ENCODE measurements at regions not wholly inside any gene's neighbourhood (a gene's known extent, or its start where the extent isn't known, plus 50 kb on each side); places are given as distances from the start of the nearest gene placed in this dataset.

DNA sequence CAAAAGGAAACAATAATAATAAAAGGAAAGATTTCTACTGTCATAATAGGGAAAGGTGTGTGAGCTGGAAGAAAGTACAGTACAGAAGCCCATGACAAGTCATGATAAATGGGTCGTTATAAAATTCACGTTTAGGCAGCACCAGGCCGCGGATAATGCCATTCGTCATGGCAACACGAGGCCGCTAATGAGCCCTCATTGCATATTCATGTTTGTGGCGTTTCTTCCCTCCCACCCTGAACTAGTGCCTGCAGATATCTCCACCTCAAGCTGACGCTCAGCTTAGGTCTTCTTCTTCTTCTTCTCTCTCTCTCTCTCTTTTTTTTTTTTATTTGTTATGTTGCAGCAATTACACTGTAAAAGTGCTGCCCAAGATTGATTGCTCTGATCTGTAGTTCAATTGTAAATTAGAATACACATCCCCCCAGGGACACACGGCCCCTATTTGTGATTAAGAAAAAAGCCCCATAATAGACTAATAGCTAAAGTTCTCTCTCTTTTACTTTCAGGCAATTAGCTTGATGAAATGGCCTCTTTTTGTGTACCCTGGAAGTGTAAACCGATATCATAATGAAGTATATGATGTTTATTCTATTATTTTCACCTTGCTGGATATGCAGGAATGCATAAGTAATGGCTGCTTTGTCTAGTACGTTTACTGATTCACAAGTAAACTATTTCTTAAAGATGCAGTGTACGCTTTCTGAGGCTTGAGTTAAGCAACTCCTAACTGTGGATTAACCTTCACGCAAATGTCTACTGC, 61.9 kb upstream of the NR2F2 start:
- ATAC-seq, result no peak
- intact Hi-C loops (cut with DNase I), result no loop called here
- DNase-seq (ENCODE audit: missing footprints), result no peak

DNA sequence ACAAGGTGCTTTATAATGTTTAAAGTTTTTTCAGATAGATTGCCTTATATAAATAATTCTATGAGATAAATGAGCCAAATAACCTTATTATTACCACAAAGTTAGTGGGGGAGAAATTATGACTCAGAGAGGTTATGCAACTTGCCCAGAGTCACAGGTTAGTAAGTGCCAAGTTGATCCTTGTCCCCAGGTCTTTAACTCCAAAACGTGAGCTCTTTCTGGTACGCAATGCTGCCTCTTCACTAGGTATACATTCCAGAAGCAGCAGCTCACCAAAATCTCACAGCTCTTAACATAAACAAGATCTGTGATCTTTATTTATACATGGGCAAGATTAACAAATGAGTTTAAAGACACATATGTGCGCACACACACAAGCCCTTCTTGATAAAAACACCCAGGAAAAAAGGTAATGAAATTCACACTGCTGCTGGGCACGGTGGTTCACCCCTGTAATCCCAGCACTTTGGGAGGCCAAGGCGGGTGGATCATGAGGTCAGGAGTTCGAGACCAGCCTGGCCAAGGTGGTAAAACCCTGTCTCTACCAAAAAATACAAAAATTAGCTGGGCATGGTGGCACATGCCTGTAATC, 59.8 kb upstream of the NR2F2 start:
- intact Hi-C loops (cut with DNase I), result no loop called here
- no peak for DNase-seq (ENCODE audit: missing footprints)
- ATAC-seq, result no peak

DNA sequence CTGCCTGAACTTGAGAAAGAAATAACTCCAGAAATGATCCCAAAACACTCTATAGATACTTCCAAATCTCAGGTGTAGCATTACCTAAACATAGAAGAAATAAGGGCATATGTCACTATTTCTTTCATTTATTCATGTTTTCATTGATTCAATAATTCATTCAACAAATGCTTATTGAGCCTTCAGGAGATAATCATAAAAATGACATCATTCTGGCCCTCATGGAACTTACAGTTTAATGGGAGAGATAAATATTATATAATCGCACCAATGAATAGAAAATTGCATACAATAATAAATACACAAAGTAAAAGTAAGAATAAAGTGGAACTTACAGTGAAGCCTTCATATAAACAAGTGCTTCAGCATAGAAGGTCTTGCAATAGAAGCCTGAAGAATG, 58.1 kb upstream of the NR2F2 start:
- intact Hi-C loops (cut with DNase I), result no loop called here
- ATAC-seq, result no peak

DNA sequence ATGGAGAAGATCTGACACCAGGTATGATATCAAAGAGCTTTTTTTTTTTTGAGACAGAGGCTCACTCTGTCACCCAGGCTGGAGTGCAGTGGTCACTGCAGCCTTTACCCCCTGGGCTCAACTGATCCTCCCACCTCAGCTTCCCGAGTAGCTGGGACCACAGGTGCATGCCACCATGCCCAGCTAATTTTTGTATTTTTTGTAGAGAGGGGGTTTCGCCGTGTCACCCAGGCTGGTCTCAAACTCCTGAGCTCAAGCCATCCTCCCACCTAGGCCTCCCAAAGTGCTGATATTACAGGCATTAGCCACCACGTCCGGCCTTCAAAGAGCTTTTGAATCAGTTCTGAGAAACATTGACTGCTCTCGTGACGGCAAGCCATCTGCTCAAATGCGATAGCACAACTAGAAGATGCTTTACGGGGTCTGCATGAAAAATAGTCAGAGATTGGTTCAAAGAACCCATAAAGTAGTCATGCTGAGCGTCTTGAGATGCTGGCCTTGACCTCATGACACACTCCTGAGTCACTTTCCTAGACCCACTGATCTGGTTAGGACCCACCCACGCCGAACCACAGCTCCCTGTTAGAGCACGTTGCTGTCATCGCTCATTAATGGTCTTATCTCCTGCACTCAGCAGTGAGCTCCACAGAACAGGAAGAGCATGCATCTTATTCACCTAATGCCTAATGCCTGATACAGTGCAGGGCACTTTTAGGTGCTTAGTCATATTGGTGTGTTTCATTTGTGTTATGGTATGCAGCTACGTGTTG, 57.0 kb upstream of the NR2F2 start:
- intact Hi-C loops (cut with DNase I), result no loop called here
- DNase-seq (ENCODE audit: missing footprints), result no peak
- ATAC-seq, result no peak

More for the DNA sequence above, 58.1 kb upstream of the NR2F2 start:
- no peak for DNase-seq (ENCODE audit: missing footprints)

DNA sequence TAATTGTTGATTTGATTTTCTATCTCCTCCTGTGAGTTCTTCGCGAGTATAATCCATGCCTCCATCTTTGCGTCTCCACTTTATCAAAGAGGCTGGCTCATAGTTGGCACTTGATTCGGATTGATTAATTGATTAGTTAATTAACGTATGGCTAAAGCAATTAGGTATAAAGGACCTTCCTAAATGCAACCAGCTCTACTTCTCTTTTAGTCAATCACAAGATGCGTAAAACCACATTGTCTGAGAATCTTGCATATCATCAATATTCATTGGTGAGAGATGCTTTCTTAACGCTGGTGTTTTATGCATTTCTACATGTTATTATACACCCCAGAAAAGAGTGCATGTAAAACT, 56.4 kb upstream of the NR2F2 start:
- ATAC-seq, result no peak
- intact Hi-C loops (cut with DNase I), result no loop called here
- no peak for DNase-seq (ENCODE audit: missing footprints)

DNA sequence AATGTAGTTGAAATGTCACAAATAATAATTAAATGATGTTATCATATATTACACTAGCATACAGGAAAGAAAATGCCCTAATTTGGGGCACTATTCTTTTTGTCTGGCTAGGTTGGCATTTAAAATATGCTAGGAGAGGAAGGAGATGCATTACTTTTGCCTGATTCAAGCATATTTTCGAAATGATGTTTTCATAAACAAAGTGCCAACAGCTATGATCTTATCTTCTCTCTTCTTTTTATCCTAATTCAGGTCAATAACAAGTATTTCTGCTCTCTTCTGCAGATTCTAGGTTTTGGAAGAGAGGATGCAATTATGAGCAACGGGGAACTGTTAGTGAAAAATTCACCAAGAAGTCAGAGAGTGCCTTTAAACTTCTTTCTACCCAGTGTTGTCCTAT, 55.8 kb upstream of the NR2F2 start:
- no peak for DNase-seq (ENCODE audit: missing footprints)
- intact Hi-C loops (cut with DNase I), result no loop called here
- ATAC-seq, result no peak

DNA sequence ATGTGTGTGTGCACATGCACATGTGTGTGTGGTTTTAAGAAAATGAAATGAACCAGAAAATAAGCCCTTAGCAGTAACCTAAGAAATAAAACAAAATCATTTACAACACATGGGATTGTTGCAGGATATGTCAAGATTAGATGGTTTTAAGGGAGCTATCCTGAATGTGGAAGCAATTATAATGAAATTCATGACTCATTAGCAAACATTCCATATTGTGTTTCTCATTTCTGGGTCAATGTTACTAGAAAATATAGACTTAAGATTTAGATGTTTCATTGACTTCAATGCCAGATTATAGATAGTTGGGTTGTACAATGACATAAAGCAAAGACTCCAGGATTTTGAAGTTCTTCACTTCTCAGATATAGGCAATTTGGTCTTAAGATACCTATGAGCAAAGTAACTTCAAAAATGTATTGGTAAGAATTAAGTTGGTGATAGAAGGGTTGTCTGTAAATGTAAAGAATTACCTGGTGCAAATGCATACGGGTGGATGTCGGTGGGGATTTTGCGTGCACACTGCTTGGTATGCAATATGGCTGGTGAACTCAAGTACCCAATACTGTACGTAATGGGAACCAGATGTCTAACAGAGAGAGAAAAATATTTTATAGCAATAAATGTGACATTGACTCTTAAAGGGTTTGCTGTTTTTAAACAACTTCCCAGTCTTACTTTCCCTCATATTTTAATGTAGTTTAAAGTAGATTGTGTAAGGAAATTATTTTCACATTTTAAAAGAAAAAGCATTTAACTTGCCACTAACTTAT, 53.9 kb upstream of the NR2F2 start:
- ATAC-seq, result no peak
- intact Hi-C loops (cut with DNase I), result no loop called here
- DNase-seq (ENCODE audit: missing footprints), result no peak
